Kidney (tissue), 13 donors: ENCODE measurements at regions not wholly inside any gene's neighbourhood (a gene's known extent, or its start where the extent isn't known, plus 50 kb on each side); places are given as distances from the start of the nearest gene placed in this dataset.

ENCODE experiments used
- DNase-seq, 5 donors: peaks; one replicate each; pipeline ENCODE4 v3.0.0-alpha.2; 2013 to 2020
- FAIRE-seq: peaks from 2 replicates; lab custom pipeline; 2012; peaks lifted over from hg19 to GRCh38; lab: Jason Lieb, UNC
- H3K27ac ChIP-seq, 2 donors: one replicate each; pipeline ENCODE4 v1.7.0; 2013; ENCODE audit warnings: low read depth in 2 of 2, low read length in 2 of 2, inconsistent platforms in 1 of 2
- H3K27me3 ChIP-seq: one replicate; pipeline ENCODE4 v1.7.1; 2013; ENCODE audit warnings: low read length, inconsistent platforms; ENCODE audit not compliant: control insufficient read depth, insufficient read depth
- H3K36me3 ChIP-seq, 3 donors: one replicate each; pipeline versions ENCODE4 v1.7.0 to v1.7.1; 2013; ENCODE audit warnings: low read length in 3 of 3, control low read depth in 1 of 3, inconsistent platforms in 1 of 3; ENCODE audit not compliant: insufficient read depth in 3 of 3, control insufficient read depth in 2 of 3
- H3K4me1 ChIP-seq, 3 donors: one replicate each; pipeline versions ENCODE4 v1.7.0 to v1.7.1; 2013; ENCODE audit warnings: low read length in 3 of 3, inconsistent platforms in 1 of 3, low read depth in 1 of 3; ENCODE audit not compliant: control insufficient read depth in 2 of 3, insufficient read depth in 2 of 3
- H3K4me3 ChIP-seq, 3 donors: one replicate each; pipeline versions ENCODE4 v1.7.0 to v1.8.1; 2013; ENCODE audit warnings: low read length in 3 of 3, control low read depth in 1 of 3, inconsistent platforms in 1 of 3
- H3K9ac ChIP-seq, 3 donors: one replicate each; pipeline versions ENCODE4 v1.7.0 to v1.7.1; 2013; ENCODE audit warnings: low read length in 3 of 3, control low read depth in 1 of 3, inconsistent platforms in 1 of 3
- H3K9me3 ChIP-seq, 3 donors: one replicate each; pipeline versions ENCODE4 v1.7.0 to v1.7.1; 2013; ENCODE audit warnings: low read length in 3 of 3, control low read depth in 1 of 3, inconsistent platforms in 1 of 3; ENCODE audit not compliant: control insufficient read depth in 2 of 3, insufficient read depth in 1 of 3
- intact Hi-C: fragments of 100-400 bp; cut with DNase I; formaldehyde crosslinking; loops from one replicate; pipeline ENCODE4 v1.11.1; 2022
- TF ChIP-seq, protein P1 (sequence below): IDR thresholded peaks from 3 replicates; pipeline ENCODE4 v1.5.1; 2012; ENCODE audit warnings: mild to moderate bottlenecking, moderate library complexity, borderline replicate concordance; ENCODE audit not compliant: insufficient read depth; ENCODE audit errors: extremely low read depth
- donor health status: control.
- donor health status: control.
- donor health status: control.
- donor health status: control.
- donor health status: control.
- donor health status: DM: yes; HTN: yes; CAD: no.
- donor health status: Normal renal cell carcinoma (clear cell type).

DNA sequence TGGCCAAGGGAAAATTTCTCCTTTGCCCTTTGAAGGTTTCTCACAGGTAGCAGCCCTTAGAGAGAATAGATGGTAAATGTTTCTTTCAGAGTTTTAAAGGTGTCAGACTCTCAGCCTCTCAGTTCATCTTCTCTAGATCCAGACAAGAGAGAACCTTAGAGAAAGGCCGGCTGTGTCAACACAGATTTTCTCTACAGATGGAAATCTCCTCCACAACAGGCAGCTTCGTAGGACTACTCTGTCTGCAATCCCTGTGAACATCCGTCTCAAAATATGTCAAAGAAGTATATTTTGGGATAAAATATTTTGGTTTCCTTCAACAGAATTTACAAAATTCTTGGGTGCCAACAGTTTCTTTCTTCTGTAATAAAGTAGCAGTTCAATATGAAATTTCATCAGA lies 282.1 kb upstream of the POU1F1 start:
- TF ChIP-seq, protein P1, sequence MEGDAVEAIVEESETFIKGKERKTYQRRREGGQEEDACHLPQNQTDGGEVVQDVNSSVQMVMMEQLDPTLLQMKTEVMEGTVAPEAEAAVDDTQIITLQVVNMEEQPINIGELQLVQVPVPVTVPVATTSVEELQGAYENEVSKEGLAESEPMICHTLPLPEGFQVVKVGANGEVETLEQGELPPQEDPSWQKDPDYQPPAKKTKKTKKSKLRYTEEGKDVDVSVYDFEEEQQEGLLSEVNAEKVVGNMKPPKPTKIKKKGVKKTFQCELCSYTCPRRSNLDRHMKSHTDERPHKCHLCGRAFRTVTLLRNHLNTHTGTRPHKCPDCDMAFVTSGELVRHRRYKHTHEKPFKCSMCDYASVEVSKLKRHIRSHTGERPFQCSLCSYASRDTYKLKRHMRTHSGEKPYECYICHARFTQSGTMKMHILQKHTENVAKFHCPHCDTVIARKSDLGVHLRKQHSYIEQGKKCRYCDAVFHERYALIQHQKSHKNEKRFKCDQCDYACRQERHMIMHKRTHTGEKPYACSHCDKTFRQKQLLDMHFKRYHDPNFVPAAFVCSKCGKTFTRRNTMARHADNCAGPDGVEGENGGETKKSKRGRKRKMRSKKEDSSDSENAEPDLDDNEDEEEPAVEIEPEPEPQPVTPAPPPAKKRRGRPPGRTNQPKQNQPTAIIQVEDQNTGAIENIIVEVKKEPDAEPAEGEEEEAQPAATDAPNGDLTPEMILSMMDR, result no peak
- Histone ChIP-seq H3K36me3 (no peaks in the 10 kb centered on the region), H3K4me3 (no peak overlapping the region), H3K9me3 (no peaks in the 10 kb centered on the region), H3K27ac (no peak overlapping the region), H3K4me1 (no peaks in the 10 kb centered on the region), H3K27me3 (no peaks in the 10 kb centered on the region), H3K9ac (no peak overlapping the region)
- FAIRE-seq (no peak), DNase-seq (no peak)
- intact Hi-C loops, result no loop called here

DNA sequence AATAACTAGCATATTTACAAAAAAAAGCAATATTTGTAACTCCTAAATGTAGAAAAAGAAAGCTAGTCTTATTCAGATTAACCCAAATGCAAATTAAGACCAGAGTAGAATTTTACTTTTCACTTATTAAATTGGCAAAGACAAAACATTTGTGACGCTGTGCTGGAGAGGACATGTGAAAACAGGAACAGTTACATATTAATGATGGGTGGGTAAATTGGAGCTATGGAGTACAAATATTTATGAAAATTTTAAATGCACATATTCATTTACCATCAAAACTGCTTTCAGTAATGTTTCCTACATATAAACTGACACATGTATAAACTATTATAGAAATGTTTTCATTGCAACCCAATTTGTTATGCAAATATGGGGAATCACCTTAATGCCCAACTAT lies 278.9 kb upstream of the POU1F1 start:
- H3K36me3 ChIP-seq, result no peaks in the 10 kb centered on the region
- no peaks in the 10 kb centered on the region for H3K9me3 ChIP-seq
- H3K4me1 ChIP-seq, result no peaks in the 10 kb centered on the region
- DNase-seq (no peak), FAIRE-seq (no peak)
- H3K4me3 ChIP-seq, result no peak overlapping the region
- TF ChIP-seq, protein P1, result no peak
- no peaks in the 10 kb centered on the region for H3K27me3 ChIP-seq
- H3K9ac ChIP-seq, result no peak overlapping the region
- H3K27ac ChIP-seq, result no peak overlapping the region
- intact Hi-C loops, result no loop called here

DNA sequence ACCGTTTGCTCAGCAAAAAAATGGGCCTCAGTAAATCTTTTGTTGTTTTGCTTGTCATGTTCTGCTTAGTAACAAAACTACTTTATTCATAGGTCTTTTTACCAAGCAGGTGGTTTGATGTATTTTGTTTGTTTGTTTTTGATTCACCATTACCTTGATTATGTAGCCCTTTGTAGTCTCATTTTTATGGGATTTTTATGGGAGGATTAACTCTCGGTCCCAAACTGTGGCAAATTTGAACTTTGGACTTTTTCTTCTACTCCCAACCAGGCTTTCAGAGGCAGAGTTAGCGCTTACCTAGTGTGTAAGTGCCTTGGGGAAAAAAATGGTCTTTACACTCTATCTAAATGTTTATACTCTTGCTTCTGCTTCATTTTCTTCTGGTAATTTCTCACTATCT lies 276.7 kb upstream of the POU1F1 start:
- Histone ChIP-seq H3K27me3 (no peaks in the 10 kb centered on the region), H3K27ac (no peak overlapping the region), H3K4me1 (no peaks in the 10 kb centered on the region), H3K9ac (no peak overlapping the region), H3K36me3 (no peaks in the 10 kb centered on the region), H3K4me3 (no peak overlapping the region), H3K9me3 (no peaks in the 10 kb centered on the region)
- DNase-seq (peak in 1 of 5 donors; percentile 5), FAIRE-seq (no peak)
- TF ChIP-seq, protein P1, result no peak
- intact Hi-C loops, result no loop called here

DNA sequence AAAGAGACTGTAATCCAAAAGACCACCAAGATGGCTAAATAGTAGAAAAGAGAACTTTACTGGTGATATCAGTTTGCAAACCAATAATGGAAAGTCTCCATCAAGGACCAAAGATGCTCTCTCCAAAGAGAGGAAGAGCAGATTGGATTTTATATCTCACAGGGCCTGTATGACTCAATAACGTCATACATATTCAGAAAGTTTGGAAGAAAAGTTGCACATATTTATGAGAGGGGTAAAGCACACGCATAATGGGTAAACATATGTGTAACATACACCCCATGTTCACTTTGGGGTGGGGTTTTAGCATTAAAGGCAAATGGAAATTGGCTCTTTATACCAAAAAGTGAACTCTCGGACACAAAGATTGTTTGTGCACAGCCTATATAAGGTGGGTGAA lies 274.5 kb upstream of the POU1F1 start:
- Histone ChIP-seq H3K27ac (no peak overlapping the region), H3K36me3 (no peaks in the 10 kb centered on the region), H3K4me1 (no peaks in the 10 kb centered on the region), H3K27me3 (no peaks in the 10 kb centered on the region), H3K9me3 (no peaks in the 10 kb centered on the region), H3K4me3 (no peak overlapping the region), H3K9ac (no peak overlapping the region)
- DNase-seq, result no peak
- intact Hi-C loops, result no loop called here
- FAIRE-seq, result no peak
- TF ChIP-seq, protein P1, result no peak
